ENCODE measurements at regions not wholly inside any gene's neighbourhood (a gene's known extent, or its start where the extent isn't known, plus 50 kb on each side); places are given as distances from the start of the nearest gene placed in this dataset.

DNA sequence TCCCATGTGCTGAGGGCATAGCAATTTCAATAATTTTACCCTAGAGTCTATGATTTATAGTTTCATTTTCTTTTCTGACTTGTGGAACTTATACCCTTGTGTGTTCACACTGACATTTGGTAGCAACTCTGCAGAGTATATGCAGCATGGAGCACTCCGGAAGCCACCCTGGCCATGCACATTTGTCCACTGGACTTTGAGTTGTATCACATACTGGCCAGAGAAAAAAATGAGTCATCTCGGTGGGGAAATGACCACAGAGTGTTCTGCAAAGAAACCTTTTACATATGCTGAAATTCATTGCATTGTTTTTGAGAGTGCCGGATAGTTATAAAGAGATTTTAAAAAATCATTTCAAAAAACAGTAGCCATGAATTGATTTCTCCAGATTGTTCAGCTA lies 164.8 kb upstream of the COBL start:
- Histone ChIP-seq H3K4me1 (ENCODE audit: control insufficient read depth, low read length) (no peaks in the 10 kb centered on the region), H3K79me2 (ENCODE audit: control insufficient read depth, low read length) (no peaks in the 10 kb centered on the region), H3K27me3 (ENCODE audit: control insufficient read depth, low read length) (no peaks in the 10 kb centered on the region), H3K9me2 (replicated peaks; ENCODE audit: control insufficient read depth, low read length) (no peaks in the 10 kb centered on the region), H3K36me3 (ENCODE audit: control insufficient read depth, low read length) (no peaks in the 10 kb centered on the region), H3F3A (ENCODE audit: control insufficient read depth, insufficient read depth) (no peaks in the 10 kb centered on the region), H3K27ac (ENCODE audit: low read depth, low read length) (no peak overlapping the region), H3K4me3 (ENCODE audit: low read length) (no peak overlapping the region), H3K4me2 (ENCODE audit: low read length) (no peak overlapping the region), H3K9me3 (ENCODE audit: control insufficient read depth, insufficient read depth, low read length) (peaks cover 10% of the 10 kb centered on the region), H4K20me1 (ENCODE audit: control insufficient read depth, insufficient read depth, low read depth, low read length) (no peaks in the 10 kb centered on the region)
- TF ChIP-seq, protein P1, sequence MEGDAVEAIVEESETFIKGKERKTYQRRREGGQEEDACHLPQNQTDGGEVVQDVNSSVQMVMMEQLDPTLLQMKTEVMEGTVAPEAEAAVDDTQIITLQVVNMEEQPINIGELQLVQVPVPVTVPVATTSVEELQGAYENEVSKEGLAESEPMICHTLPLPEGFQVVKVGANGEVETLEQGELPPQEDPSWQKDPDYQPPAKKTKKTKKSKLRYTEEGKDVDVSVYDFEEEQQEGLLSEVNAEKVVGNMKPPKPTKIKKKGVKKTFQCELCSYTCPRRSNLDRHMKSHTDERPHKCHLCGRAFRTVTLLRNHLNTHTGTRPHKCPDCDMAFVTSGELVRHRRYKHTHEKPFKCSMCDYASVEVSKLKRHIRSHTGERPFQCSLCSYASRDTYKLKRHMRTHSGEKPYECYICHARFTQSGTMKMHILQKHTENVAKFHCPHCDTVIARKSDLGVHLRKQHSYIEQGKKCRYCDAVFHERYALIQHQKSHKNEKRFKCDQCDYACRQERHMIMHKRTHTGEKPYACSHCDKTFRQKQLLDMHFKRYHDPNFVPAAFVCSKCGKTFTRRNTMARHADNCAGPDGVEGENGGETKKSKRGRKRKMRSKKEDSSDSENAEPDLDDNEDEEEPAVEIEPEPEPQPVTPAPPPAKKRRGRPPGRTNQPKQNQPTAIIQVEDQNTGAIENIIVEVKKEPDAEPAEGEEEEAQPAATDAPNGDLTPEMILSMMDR (IDR thresholded peaks at IDR 0.05; ENCODE audit: low read depth, low read length, poor library complexity, severe bottlenecking), result no peak
- TF ChIP-seq EZH2phosphoT487 (IDR thresholded peaks at IDR 0.05; ENCODE audit: borderline replicate concordance, low read length), result no peak

DNA sequence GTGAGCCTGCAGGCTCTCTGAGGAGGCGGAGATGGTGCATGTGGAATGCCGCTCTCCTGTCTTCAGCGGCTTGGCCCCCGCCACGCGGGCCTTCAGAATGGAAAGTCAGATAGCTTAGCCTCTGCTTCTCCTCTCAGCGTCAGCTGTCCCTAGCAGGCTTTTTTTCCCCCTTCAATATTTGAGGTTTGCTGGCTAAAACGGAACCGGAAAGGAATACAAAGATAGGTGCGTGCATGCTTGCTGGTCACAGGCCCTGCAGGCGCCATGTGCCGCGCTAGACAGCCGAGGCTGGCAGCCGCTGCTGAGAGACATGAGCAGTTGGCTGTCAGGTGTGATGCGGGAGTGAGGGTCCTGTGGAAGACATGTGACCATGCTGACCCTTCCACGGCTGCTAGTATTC lies 161.2 kb upstream of the COBL start:
- no peak overlapping the region for H3K27ac ChIP-seq (ENCODE audit: low read depth, low read length)

DNA sequence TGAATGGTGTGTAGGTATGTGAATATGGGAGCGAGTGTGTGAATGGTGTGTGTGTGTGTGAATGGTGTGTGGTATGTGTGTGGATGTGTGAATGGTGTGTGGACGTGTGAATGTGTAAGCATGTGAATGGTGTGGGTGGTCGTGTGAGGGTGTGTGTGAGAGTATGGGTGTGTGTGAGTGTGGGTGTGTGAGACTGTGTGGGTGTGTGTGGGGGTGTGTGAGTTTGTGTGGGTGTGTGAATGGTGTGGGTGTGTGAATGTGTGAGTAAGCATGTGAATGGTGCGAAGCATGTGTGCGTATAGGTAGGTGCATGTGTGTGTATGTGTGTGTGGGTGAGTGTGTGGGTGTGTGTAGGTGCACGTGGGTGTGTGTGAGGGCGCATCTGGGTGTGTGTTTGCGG lies 160.7 kb upstream of the COBL start:
- no peaks in the 10 kb centered on the region for H3F3A ChIP-seq (ENCODE audit: control insufficient read depth, insufficient read depth)
- H3K4me2 ChIP-seq (ENCODE audit: low read length), result no peak overlapping the region
- H3K4me1 ChIP-seq (ENCODE audit: control insufficient read depth, low read length), result no peaks in the 10 kb centered on the region
- no peaks in the 10 kb centered on the region for H3K27me3 ChIP-seq (ENCODE audit: control insufficient read depth, low read length)
- TF ChIP-seq EZH2phosphoT487 (IDR thresholded peaks at IDR 0.05; ENCODE audit: borderline replicate concordance, low read length), result no peak
- TF ChIP-seq, protein P1 (IDR thresholded peaks at IDR 0.05; ENCODE audit: low read depth, low read length, poor library complexity, severe bottlenecking), result no peak
- H3K4me3 ChIP-seq (ENCODE audit: low read length), result no peak overlapping the region
- peaks cover 7% of the 10 kb centered on the region for H3K9me3 ChIP-seq (ENCODE audit: control insufficient read depth, insufficient read depth, low read length)
- no peaks in the 10 kb centered on the region for H3K79me2 ChIP-seq (ENCODE audit: control insufficient read depth, low read length)
- no peak overlapping the region for H3K27ac ChIP-seq (ENCODE audit: low read depth, low read length)
- H3K36me3 ChIP-seq (ENCODE audit: control insufficient read depth, low read length), result no peaks in the 10 kb centered on the region
- H3K9me2 ChIP-seq (replicated peaks; ENCODE audit: control insufficient read depth, low read length), result no peaks in the 10 kb centered on the region
- no peaks in the 10 kb centered on the region for H4K20me1 ChIP-seq (ENCODE audit: control insufficient read depth, insufficient read depth, low read depth, low read length)

More for the DNA sequence above, 161.2 kb upstream of the COBL start:
- H3K9me2 ChIP-seq (replicated peaks; ENCODE audit: control insufficient read depth, low read length), result no peaks in the 10 kb centered on the region
- no peak overlapping the region for H3K4me2 ChIP-seq (ENCODE audit: low read length)
- H3K9me3 ChIP-seq (ENCODE audit: control insufficient read depth, insufficient read depth, low read length), result peaks cover 7% of the 10 kb centered on the region
- no peaks in the 10 kb centered on the region for H3F3A ChIP-seq (ENCODE audit: control insufficient read depth, insufficient read depth)
- H3K4me1 ChIP-seq (ENCODE audit: control insufficient read depth, low read length), result no peaks in the 10 kb centered on the region
- no peaks in the 10 kb centered on the region for H3K79me2 ChIP-seq (ENCODE audit: control insufficient read depth, low read length)
- TF ChIP-seq, protein P1 (IDR thresholded peaks at IDR 0.05; ENCODE audit: low read depth, low read length, poor library complexity, severe bottlenecking), result no peak
- no peak for TF ChIP-seq EZH2phosphoT487 (IDR thresholded peaks at IDR 0.05; ENCODE audit: borderline replicate concordance, low read length)
- H4K20me1 ChIP-seq (ENCODE audit: control insufficient read depth, insufficient read depth, low read depth, low read length), result no peaks in the 10 kb centered on the region
- no peak overlapping the region for H3K4me3 ChIP-seq (ENCODE audit: low read length)
- H3K27me3 ChIP-seq (ENCODE audit: control insufficient read depth, low read length), result no peaks in the 10 kb centered on the region
- H3K36me3 ChIP-seq (ENCODE audit: control insufficient read depth, low read length), result no peaks in the 10 kb centered on the region

DNA sequence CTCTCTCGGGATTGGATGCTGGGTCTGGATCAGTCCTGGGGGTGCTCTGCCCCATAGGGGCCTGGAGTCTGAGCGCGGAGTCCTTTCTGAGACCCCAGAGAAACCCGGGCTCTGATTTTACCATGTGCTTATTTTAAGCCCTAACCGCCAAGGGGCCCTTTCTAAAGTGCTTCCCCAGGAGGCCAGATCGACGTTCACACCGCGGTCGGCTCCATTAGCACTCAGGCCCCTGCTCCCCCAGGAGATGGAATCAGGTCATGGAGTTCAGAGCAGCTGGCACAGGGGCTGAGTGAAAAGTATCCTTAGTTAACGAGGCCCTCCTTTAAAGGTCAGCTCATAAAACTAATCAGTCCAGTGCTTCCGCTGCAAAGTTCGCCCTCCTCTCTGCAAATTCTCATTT lies 159.4 kb upstream of the COBL start:
- Histone ChIP-seq H3K36me3 (ENCODE audit: control insufficient read depth, low read length) (no peaks in the 10 kb centered on the region), H3K4me2 (ENCODE audit: low read length) (no peak overlapping the region), H4K20me1 (ENCODE audit: control insufficient read depth, insufficient read depth, low read depth, low read length) (no peaks in the 10 kb centered on the region), H3K79me2 (ENCODE audit: control insufficient read depth, low read length) (no peaks in the 10 kb centered on the region), H3K9me2 (replicated peaks; ENCODE audit: control insufficient read depth, low read length) (no peaks in the 10 kb centered on the region), H3F3A (ENCODE audit: control insufficient read depth, insufficient read depth) (no peaks in the 10 kb centered on the region), H3K9me3 (ENCODE audit: control insufficient read depth, insufficient read depth, low read length) (peaks cover 7% of the 10 kb centered on the region), H3K4me1 (ENCODE audit: control insufficient read depth, low read length) (no peaks in the 10 kb centered on the region), H3K27ac (ENCODE audit: low read depth, low read length) (no peak overlapping the region), H3K4me3 (ENCODE audit: low read length) (no peak overlapping the region), H3K27me3 (ENCODE audit: control insufficient read depth, low read length) (no peaks in the 10 kb centered on the region)
- TF ChIP-seq EZH2phosphoT487 (IDR thresholded peaks at IDR 0.05; ENCODE audit: borderline replicate concordance, low read length), result no peak
- TF ChIP-seq, protein P1 (IDR thresholded peaks at IDR 0.05; ENCODE audit: low read depth, low read length, poor library complexity, severe bottlenecking), result no peak

All from DOHH2 (cell line).